ENCODE measurements at regions not wholly inside any gene's neighbourhood (a gene's known extent, or its start where the extent isn't known, plus 50 kb on each side); places are given as distances from the start of the nearest gene placed in this dataset.

- H3K27ac ChIP-seq (ENCODE audit: insufficient read depth, low read length, poor library complexity, severe bottlenecking), result no peak overlapping the region
- DNase-seq (no peak), ATAC-seq (ENCODE audit: low read depth in 2 of 2) (no peak)
- no peaks in the 10 kb centered on the region for H3K36me3 Mint-ChIP-seq
- H3K9me3 Mint-ChIP-seq, result peaks cover 0 to 1% (median 0%) of the 10 kb centered on the region in 7 donors
- H3K36me3 ChIP-seq (ENCODE audit: control insufficient read depth, insufficient read depth, low read length), result no peaks in the 10 kb centered on the region
- H3K27ac Mint-ChIP-seq, result no peak overlapping the region
- no peaks in the 10 kb centered on the region for H3K27me3 ChIP-seq (ENCODE audit: control insufficient read depth, insufficient read depth, low read length)
- no peaks in the 10 kb centered on the region for H3K9me3 ChIP-seq (ENCODE audit: control insufficient read depth in 2 of 2, low read length in 2 of 2)
- H3K27me3 Mint-ChIP-seq, result no peaks in the 10 kb centered on the region
- no peaks in the 10 kb centered on the region for H3K4me1 ChIP-seq (ENCODE audit: control insufficient read depth, insufficient read depth, low read length, poor library complexity, severe bottlenecking)
- H3K4me3 Mint-ChIP-seq, result no peak overlapping the region
- H3K4me3 ChIP-seq (ENCODE audit: low read depth, low read length), result no peak overlapping the region
- H3K4me1 Mint-ChIP-seq, result no peaks in the 10 kb centered on the region
Measured at GRCh38 chr16:85473909-85474620, 139.1 kb upstream of the GSE1 start.

- Mint-ChIP-seq H3K27me3 (no peaks in the 10 kb centered on the region), H3K27ac (peak overlapping the region in 1 of 3 donors; percentile 6)
- no peaks in the 10 kb centered on the region for H3K9me3 ChIP-seq (ENCODE audit: control insufficient read depth in 2 of 2, low read length in 2 of 2)
Measured at GRCh38 chr16:85474621-85475217, 138.4 kb upstream of the GSE1 start.

DNA sequence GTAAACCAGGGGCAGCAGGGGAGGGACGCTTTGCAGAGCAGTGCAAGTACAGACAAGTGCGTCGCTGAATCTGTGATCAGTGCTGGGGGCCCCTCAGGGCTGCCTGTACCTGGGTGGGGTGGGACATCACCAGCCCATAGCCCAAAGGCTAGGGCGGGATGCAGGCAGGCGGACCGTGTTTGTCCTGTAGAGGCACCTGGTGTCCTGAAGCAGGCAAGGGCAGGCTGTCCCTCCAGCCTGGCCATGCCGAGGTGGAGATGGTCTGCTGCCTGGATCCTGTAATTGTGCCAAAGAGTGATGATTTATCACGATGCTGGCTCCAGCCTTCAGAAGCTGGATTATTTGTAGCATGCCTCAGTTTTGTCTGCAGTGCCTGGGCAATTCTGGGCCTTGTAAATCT lies 137.9 kb upstream of the GSE1 start:
- H3K9me3 ChIP-seq (ENCODE audit: control insufficient read depth in 2 of 2, low read length in 2 of 2), result no peaks in the 10 kb centered on the region
- H3K27me3 ChIP-seq (ENCODE audit: control insufficient read depth, insufficient read depth, low read length), result no peaks in the 10 kb centered on the region
- ATAC-seq (ENCODE audit: low read depth in 2 of 2), result no peak
- Mint-ChIP-seq H3K4me1 (no peaks in the 10 kb centered on the region), H3K27me3 (no peaks in the 10 kb centered on the region), H3K9me3 (peaks cover 0 to 1% (median 0%) of the 10 kb centered on the region in 7 donors), H3K4me3 (no peak overlapping the region), H3K27ac (no peak overlapping the region), H3K36me3 (no peaks in the 10 kb centered on the region)
- H3K36me3 ChIP-seq (ENCODE audit: control insufficient read depth, insufficient read depth, low read length), result no peaks in the 10 kb centered on the region
- H3K4me1 ChIP-seq (ENCODE audit: control insufficient read depth, insufficient read depth, low read length, poor library complexity, severe bottlenecking), result no peaks in the 10 kb centered on the region
- no peak overlapping the region for H3K27ac ChIP-seq (ENCODE audit: insufficient read depth, low read length, poor library complexity, severe bottlenecking)
- H3K4me3 ChIP-seq (ENCODE audit: low read depth, low read length), result no peak overlapping the region
- DNase-seq, result no peak

More at GRCh38 chr16:85474621-85475217, 138.4 kb upstream of the GSE1 start:
- H3K36me3 ChIP-seq (ENCODE audit: control insufficient read depth, insufficient read depth, low read length), result no peaks in the 10 kb centered on the region
- Mint-ChIP-seq H3K36me3 (no peaks in the 10 kb centered on the region), H3K4me3 (no peak overlapping the region), H3K9me3 (peaks cover 0 to 1% (median 0%) of the 10 kb centered on the region in 7 donors), H3K4me1 (no peaks in the 10 kb centered on the region)
- no peaks in the 10 kb centered on the region for H3K4me1 ChIP-seq (ENCODE audit: control insufficient read depth, insufficient read depth, low read length, poor library complexity, severe bottlenecking)
- no peak overlapping the region for H3K4me3 ChIP-seq (ENCODE audit: low read depth, low read length)
- H3K27ac ChIP-seq (ENCODE audit: insufficient read depth, low read length, poor library complexity, severe bottlenecking), result no peak overlapping the region
- ATAC-seq (ENCODE audit: low read depth in 2 of 2) (no peak), DNase-seq (no peak)
- H3K27me3 ChIP-seq (ENCODE audit: control insufficient read depth, insufficient read depth, low read length), result no peaks in the 10 kb centered on the region

DNA sequence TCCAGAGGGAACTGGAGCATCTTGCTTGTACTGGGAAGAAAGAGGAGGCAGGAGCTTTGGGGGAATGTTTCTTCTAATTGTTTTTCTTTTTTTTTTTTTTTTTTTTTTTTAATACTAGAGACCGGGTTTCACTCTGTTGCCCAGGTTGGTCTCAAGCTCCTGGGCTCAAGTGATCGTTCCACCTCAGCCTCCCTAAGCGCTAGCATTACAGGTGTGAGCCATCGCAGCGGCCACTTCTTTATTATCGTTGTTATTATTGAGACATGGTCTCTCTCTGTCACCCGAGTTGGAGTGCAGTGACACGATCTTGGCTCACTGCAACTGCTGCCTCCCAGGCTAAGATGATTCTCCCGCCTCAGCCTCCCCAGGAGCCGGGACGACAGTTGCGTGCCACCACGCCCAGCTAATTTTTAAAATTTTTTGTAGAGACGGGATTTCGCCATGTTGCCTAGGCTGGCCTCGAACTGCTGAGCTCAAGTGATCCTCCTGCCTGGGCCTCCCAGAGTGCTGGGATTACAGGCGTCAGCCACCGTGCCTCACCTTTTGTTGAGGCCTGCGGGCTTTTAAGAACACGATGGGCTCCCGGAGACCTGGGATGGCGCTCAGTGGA lies 137.3 kb upstream of the GSE1 start:
- Mint-ChIP-seq H3K27ac (no peak overlapping the region), H3K36me3 (no peaks in the 10 kb centered on the region), H3K4me1 (no peaks in the 10 kb centered on the region), H3K4me3 (no peak overlapping the region), H3K27me3 (peaks cover under 1% of the 10 kb centered on the region), H3K9me3 (peaks cover 0 to 1% (median 0%) of the 10 kb centered on the region in 7 donors)
- H3K4me3 ChIP-seq (ENCODE audit: low read depth, low read length), result no peak overlapping the region
- ATAC-seq (ENCODE audit: low read depth in 2 of 2) (no peak), DNase-seq (no peak)
- no peaks in the 10 kb centered on the region for H3K27me3 ChIP-seq (ENCODE audit: control insufficient read depth, insufficient read depth, low read length)
- no peaks in the 10 kb centered on the region for H3K9me3 ChIP-seq (ENCODE audit: control insufficient read depth in 2 of 2, low read length in 2 of 2)
- no peak overlapping the region for H3K27ac ChIP-seq (ENCODE audit: insufficient read depth, low read length, poor library complexity, severe bottlenecking)
- no peaks in the 10 kb centered on the region for H3K36me3 ChIP-seq (ENCODE audit: control insufficient read depth, insufficient read depth, low read length)
- no peaks in the 10 kb centered on the region for H3K4me1 ChIP-seq (ENCODE audit: control insufficient read depth, insufficient read depth, low read length, poor library complexity, severe bottlenecking)

GRCh38 chr16:85476389-85476788 lies 136.7 kb upstream of the GSE1 start:
- Histone ChIP-seq H3K9me3 (ENCODE audit: control insufficient read depth in 2 of 2, low read length in 2 of 2) (no peaks in the 10 kb centered on the region), H3K4me1 (ENCODE audit: control insufficient read depth, insufficient read depth, low read length, poor library complexity, severe bottlenecking) (no peaks in the 10 kb centered on the region), H3K27ac (ENCODE audit: insufficient read depth, low read length, poor library complexity, severe bottlenecking) (no peak overlapping the region), H3K27me3 (ENCODE audit: control insufficient read depth, insufficient read depth, low read length) (no peaks in the 10 kb centered on the region), H3K36me3 (ENCODE audit: control insufficient read depth, insufficient read depth, low read length) (no peaks in the 10 kb centered on the region), H3K4me3 (ENCODE audit: low read depth, low read length) (no peak overlapping the region)
- no peak overlapping the region for H3K27ac Mint-ChIP-seq
- peaks cover 0 to 1% (median 0%) of the 10 kb centered on the region in 7 donors for H3K9me3 Mint-ChIP-seq
- peak overlapping the region in 1 of 4 donors; percentile 15 for H3K4me3 Mint-ChIP-seq
- no peak for ATAC-seq (ENCODE audit: low read depth in 2 of 2)
- DNase-seq, result no peak
- H3K36me3 Mint-ChIP-seq, result no peaks in the 10 kb centered on the region
- H3K27me3 Mint-ChIP-seq, result peaks cover 4% of the 10 kb centered on the region
- no peaks in the 10 kb centered on the region for H3K4me1 Mint-ChIP-seq

DNA sequence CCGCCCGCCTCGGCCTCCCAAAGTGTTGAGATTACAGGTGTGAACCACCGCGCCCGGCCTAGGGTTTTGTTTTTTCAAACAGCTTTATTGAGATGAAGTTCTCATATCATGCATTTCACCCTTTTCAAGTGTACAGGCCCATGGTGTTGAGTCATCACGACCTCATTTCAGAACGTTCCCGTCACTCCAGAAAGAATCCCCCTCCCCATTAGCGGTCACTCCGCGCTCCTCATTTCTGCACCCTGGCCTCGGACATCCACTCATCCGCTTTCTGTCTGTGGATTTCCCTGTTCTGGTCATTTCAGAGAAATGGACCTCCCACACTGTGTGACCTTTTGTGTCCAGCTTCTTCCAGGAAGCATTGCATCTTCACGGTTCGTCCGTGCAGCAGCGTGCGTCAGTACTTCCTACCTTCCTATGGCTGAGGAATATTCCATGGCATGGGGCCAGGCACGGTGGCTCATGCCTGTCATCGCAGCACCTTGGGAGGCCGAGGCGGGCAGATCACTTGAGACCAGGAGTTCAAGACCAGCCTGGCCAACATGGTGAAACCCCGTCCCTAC lies 135.2 kb upstream of the GSE1 start:
- no peaks in the 10 kb centered on the region for H3K4me1 Mint-ChIP-seq
- H3K36me3 Mint-ChIP-seq, result no peaks in the 10 kb centered on the region
- Histone ChIP-seq H3K27me3 (ENCODE audit: control insufficient read depth, insufficient read depth, low read length) (no peaks in the 10 kb centered on the region), H3K4me1 (ENCODE audit: control insufficient read depth, insufficient read depth, low read length, poor library complexity, severe bottlenecking) (no peaks in the 10 kb centered on the region), H3K9me3 (ENCODE audit: control insufficient read depth in 2 of 2, low read length in 2 of 2) (no peaks in the 10 kb centered on the region), H3K4me3 (ENCODE audit: low read depth, low read length) (no peak overlapping the region), H3K36me3 (ENCODE audit: control insufficient read depth, insufficient read depth, low read length) (no peaks in the 10 kb centered on the region), H3K27ac (ENCODE audit: insufficient read depth, low read length, poor library complexity, severe bottlenecking) (no peak overlapping the region)
- peaks cover 4% of the 10 kb centered on the region for H3K27me3 Mint-ChIP-seq
- H3K27ac Mint-ChIP-seq, result no peak overlapping the region
- DNase-seq, result no peak
- no peaks in the 10 kb centered on the region for H3K9me3 Mint-ChIP-seq
- no peak overlapping the region for H3K4me3 Mint-ChIP-seq
- ATAC-seq (ENCODE audit: low read depth in 2 of 2), result no peak

- Mint-ChIP-seq H3K4me3 (no peak overlapping the region), H3K9me3 (no peaks in the 10 kb centered on the region), H3K4me1 (no peaks in the 10 kb centered on the region), H3K27ac (no peak overlapping the region), H3K36me3 (no peaks in the 10 kb centered on the region), H3K27me3 (peaks cover 4% of the 10 kb centered on the region)
- H3K27ac ChIP-seq (ENCODE audit: insufficient read depth, low read length, poor library complexity, severe bottlenecking), result no peak overlapping the region
- H3K27me3 ChIP-seq (ENCODE audit: control insufficient read depth, insufficient read depth, low read length), result no peaks in the 10 kb centered on the region
- H3K4me1 ChIP-seq (ENCODE audit: control insufficient read depth, insufficient read depth, low read length, poor library complexity, severe bottlenecking), result no peaks in the 10 kb centered on the region
- H3K9me3 ChIP-seq (ENCODE audit: control insufficient read depth in 2 of 2, low read length in 2 of 2), result no peaks in the 10 kb centered on the region
- DNase-seq (no peak), ATAC-seq (ENCODE audit: low read depth in 2 of 2) (no peak)
- no peaks in the 10 kb centered on the region for H3K36me3 ChIP-seq (ENCODE audit: control insufficient read depth, insufficient read depth, low read length)
- H3K4me3 ChIP-seq (ENCODE audit: low read depth, low read length), result no peak overlapping the region
Measured at GRCh38 chr16:85479972-85480726, 133.0 kb upstream of the GSE1 start.

Measured in CD4-positive, CD25-positive, alpha-beta regulatory T cell (primary cell).